Spleen (tissue), 11 donors: ENCODE measurements at regions not wholly inside any gene's neighbourhood (a gene's known extent, or its start where the extent isn't known, plus 50 kb on each side); places are given as distances from the start of the nearest gene placed in this dataset.

Experiments
- DNase-seq: peaks from one replicate; pipeline ENCODE4 v3.0.0-alpha.2; 2020
- H3K27ac ChIP-seq, 8 donors: fragments of 200-600 bp; sonication (generic) in 7 of 8; 1 replicate in 4 of 8; 2 replicates in 4 of 8; pipeline versions ENCODE4 v1.5.0 to v1.8.0; 2016 to 2021; ENCODE audit warnings: inconsistent platforms in 4 of 8, mild to moderate bottlenecking in 4 of 8, moderate library complexity in 1 of 8
- H3K27me3 ChIP-seq, 7 donors: fragments of 200-600 bp; sonication (generic) in 6 of 7; replicated peaks in 1 of 7; 1 replicate in 4 of 7; 2 replicates in 3 of 7; pipeline versions ENCODE4 v1.5.0 to v1.8.0; 2016 to 2021; ENCODE audit warnings: inconsistent platforms in 3 of 7, mild to moderate bottlenecking in 1 of 7
- H3K36me3 ChIP-seq, 6 donors: fragments of 200-600 bp; sonication (generic) in 5 of 6; 1 replicate in 4 of 6; 2 replicates in 2 of 6; pipeline versions ENCODE4 v1.5.0 to v1.8.0; 2016 to 2021; ENCODE audit warnings: inconsistent platforms in 2 of 6
- H3K4me1 ChIP-seq, 6 donors: fragments of 200-600 bp; sonication (generic) in 5 of 6; 1 replicate in 3 of 6; 2 replicates in 3 of 6; pipeline versions ENCODE4 v1.5.0 to v1.8.0; 2016 to 2021; ENCODE audit warnings: inconsistent platforms in 3 of 6
- H3K4me3 ChIP-seq, 8 donors: fragments of 200-600 bp; sonication (generic) in 7 of 8; 1 replicate in 4 of 8; 2 replicates in 4 of 8; pipeline versions ENCODE4 v1.5.0 to v1.8.0; 2016 to 2021; ENCODE audit warnings: inconsistent platforms in 4 of 8, mild to moderate bottlenecking in 4 of 8, moderate library complexity in 2 of 8
- H3K9me3 ChIP-seq, 8 donors: fragments of 200-600 bp; sonication (generic) in 7 of 8; 1 replicate in 4 of 8; 2 replicates in 4 of 8; pipeline versions ENCODE4 v1.5.0 to v1.8.0; 2016 to 2021; ENCODE audit warnings: inconsistent platforms in 4 of 8
- POLR2A ChIP-seq, 3 donors: fragments of 450-650 bp; IDR thresholded peaks; one replicate each; pipeline ENCODE4 v1.5.1; 2017; ENCODE audit warnings: antibody characterized with exemption in 3 of 3, mild to moderate bottlenecking in 1 of 3
- POLR2AphosphoS5 ChIP-seq, 3 donors: sonication (generic); formaldehyde crosslinking; IDR thresholded peaks; one replicate each; pipeline ENCODE4 v1.5.1; 2017; ENCODE audit warnings: antibody characterized with exemption in 3 of 3
- WGBS, 5 donors: extraction: QIAGEN DNeasy Blood & Tissue Kit in 3 of 5; methylation state at CpG; one replicate each; pipeline versions ENCODE4 v1.1.5 to v1.1.7; 2013 to 2018; 5-methylcytosine and 5-hydroxymethylcytosine counted together
- intact Hi-C: fragments of 100-400 bp; cut with DNase I; formaldehyde crosslinking; loops from one replicate; pipeline ENCODE4 v1.15.0; 2023; ENCODE audit warnings: low total_unique reads
- TF ChIP-seq, protein P1 (sequence below), 11 experiments: fragments of 200-600 bp in 7 of 11; fragments of 450-650 bp in 4 of 11; sonication (generic) in 4 of 11; IDR thresholded peaks in 8 of 11; conservative IDR thresholded peaks in 3 of 11; 1 replicate in 7 of 11; 2 replicates in 4 of 11; pipeline versions ENCODE4 v1.4.0 to v1.8.0; 2016 to 2021; ENCODE audit warnings: antibody characterized with exemption in 11 of 11, inconsistent platforms in 4 of 11, mild to moderate bottlenecking in 1 of 11
- donor health status: healthy with polysubstance abuse.
- donor health status: DM: no; HTN: no; CAD: no; lungs with moderate emphysema.
- donor health status: DM: no; HTN: no; CAD: no.
- donor health status: Bipolar disorder and iron deficiency.
- donor health status: healthy.
- donor health status: DM: no; HTN: no; CAD: no.
- donor health status: DM: yes; HTN: yes; CAD: no.

DNA sequence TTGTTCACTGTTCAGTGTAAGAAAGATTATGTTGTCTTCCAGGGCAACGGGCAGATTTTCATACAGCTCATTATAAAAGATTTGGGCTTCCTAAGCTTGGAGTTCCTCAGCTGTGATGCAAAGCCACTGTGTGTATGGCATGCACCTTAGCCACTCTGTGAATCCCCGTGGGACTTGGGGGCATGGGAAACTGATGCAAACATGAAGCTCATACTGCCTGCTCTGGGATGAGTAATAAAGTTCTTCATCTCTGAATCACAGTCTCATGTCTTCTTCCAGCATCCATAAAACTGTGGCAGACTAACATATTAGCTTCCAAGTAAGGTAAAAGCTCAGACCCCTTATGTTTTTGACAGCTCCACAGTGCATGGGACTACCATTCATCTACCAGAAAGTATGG lies 154.3 kb upstream of the RORA start:
- Histone ChIP-seq H3K4me1 (no peaks in the 10 kb centered on the region), H3K4me3 (no peak overlapping the region), H3K9me3 (peaks cover 0 to 11% (median 0%) of the 10 kb centered on the region in 8 donors), H3K27ac (no peak overlapping the region), H3K36me3 (no peaks in the 10 kb centered on the region), H3K27me3 (peaks cover 0 to 5% (median 0%) of the 10 kb centered on the region in 7 donors)
- 78 to 96% (median 88%) methylated on average over 2 of the region's 2 CpGs for WGBS, 5 donors
- intact Hi-C loops, result no loop called here
- TF ChIP-seq POLR2A (IDR thresholded peaks at IDR 0.05) (no peak), POLR2AphosphoS5 (IDR thresholded peaks at IDR 0.05) (no peak)
- TF ChIP-seq, protein P1, sequence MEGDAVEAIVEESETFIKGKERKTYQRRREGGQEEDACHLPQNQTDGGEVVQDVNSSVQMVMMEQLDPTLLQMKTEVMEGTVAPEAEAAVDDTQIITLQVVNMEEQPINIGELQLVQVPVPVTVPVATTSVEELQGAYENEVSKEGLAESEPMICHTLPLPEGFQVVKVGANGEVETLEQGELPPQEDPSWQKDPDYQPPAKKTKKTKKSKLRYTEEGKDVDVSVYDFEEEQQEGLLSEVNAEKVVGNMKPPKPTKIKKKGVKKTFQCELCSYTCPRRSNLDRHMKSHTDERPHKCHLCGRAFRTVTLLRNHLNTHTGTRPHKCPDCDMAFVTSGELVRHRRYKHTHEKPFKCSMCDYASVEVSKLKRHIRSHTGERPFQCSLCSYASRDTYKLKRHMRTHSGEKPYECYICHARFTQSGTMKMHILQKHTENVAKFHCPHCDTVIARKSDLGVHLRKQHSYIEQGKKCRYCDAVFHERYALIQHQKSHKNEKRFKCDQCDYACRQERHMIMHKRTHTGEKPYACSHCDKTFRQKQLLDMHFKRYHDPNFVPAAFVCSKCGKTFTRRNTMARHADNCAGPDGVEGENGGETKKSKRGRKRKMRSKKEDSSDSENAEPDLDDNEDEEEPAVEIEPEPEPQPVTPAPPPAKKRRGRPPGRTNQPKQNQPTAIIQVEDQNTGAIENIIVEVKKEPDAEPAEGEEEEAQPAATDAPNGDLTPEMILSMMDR (IDR thresholded peaks at IDR 0.05 in 8 of 11, conservative IDR thresholded peaks at IDR 0.05 in 3 of 11), result no peak
- no peak for DNase-seq

DNA sequence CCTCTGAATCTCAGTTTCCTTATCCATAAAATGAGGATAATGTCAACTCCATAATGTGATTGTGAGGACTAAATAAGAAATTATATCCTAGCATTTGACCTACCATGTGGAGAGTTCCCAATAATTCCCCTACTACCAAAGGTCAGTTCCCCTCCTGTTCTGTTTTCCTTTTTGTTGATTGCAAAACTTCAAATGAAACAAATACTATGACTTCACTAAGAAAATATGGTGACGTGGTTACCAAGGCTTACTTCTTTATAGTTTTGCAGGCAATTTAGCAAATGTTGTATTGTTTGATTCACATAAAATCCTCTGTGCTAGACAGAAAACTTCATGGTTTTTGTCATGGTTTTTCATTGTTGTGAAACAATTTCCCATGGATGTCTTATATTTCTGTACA lies 153.8 kb upstream of the RORA start:
- Histone ChIP-seq H3K4me1 (no peaks in the 10 kb centered on the region), H3K27me3 (peaks cover 0 to 5% (median 0%) of the 10 kb centered on the region in 7 donors), H3K9me3 (peaks cover 0 to 10% (median 0%) of the 10 kb centered on the region in 8 donors), H3K4me3 (no peak overlapping the region), H3K27ac (no peak overlapping the region), H3K36me3 (no peaks in the 10 kb centered on the region)
- intact Hi-C loops, result no loop called here
- WGBS, 5 donors, result 75 to 89% (median 78%) methylated on average over 1 of the region's 1 CpG
- no peak for DNase-seq
- TF ChIP-seq POLR2AphosphoS5 (IDR thresholded peaks at IDR 0.05) (no peak), POLR2A (IDR thresholded peaks at IDR 0.05) (no peak)
- TF ChIP-seq, protein P1 (IDR thresholded peaks at IDR 0.05 in 8 of 11, conservative IDR thresholded peaks at IDR 0.05 in 3 of 11), result no peak

DNA sequence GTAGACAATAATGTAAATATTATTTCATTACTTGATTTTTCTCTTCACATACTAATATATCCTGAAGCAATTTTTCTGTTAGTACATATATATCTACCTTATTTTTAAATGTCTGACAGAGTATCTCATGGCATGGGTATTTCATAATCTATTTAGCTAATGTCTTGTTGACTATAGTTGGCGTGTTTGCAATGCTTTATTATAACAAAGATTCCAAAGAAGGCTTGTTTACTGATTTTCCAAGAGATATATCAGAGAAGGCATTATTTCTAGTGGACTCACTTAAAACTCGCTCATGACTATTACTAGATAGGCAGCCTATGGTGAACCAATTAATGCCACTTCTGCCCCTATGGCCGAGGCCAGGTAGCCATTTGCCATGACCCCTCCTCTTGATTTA lies 152.4 kb upstream of the RORA start:
- WGBS, 5 donors, result 73 to 92% (median 84%) methylated on average over 3 of the region's 3 CpGs
- Histone ChIP-seq H3K4me1 (no peaks in the 10 kb centered on the region), H3K36me3 (no peaks in the 10 kb centered on the region), H3K9me3 (no peaks in the 10 kb centered on the region), H3K27ac (no peak overlapping the region), H3K27me3 (peaks cover 0 to 5% (median 0%) of the 10 kb centered on the region in 7 donors), H3K4me3 (no peak overlapping the region)
- TF ChIP-seq, protein P1 (IDR thresholded peaks at IDR 0.05 in 8 of 11, conservative IDR thresholded peaks at IDR 0.05 in 3 of 11), result no peak
- TF ChIP-seq POLR2A (IDR thresholded peaks at IDR 0.05) (no peak), POLR2AphosphoS5 (IDR thresholded peaks at IDR 0.05) (no peak)
- no peak for DNase-seq
- intact Hi-C loops, result no loop called here

DNA sequence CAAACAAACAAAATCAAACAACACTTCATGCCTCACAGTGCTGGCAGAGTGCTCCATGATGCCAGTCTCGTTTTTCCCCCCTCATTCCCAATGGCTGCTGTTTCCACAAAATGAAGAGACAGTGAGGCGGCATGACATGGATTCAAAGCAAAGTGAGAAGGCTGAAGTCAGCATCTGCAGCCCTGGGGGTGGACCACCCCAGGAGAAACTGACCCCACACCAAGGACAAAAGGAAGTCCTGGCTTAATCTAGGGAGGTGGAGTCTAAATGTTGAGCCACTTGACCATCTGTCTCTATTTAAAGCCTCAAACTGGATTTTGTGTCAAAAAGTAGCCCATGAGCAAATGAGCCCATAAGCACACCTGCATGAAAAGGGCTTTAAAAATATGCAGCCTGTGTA lies 151.2 kb upstream of the RORA start:
- Histone ChIP-seq H3K4me1 (no peaks in the 10 kb centered on the region), H3K9me3 (no peaks in the 10 kb centered on the region), H3K36me3 (no peaks in the 10 kb centered on the region), H3K27me3 (no peaks in the 10 kb centered on the region), H3K4me3 (no peak overlapping the region), H3K27ac (no peak overlapping the region)
- intact Hi-C loops, result no loop called here
- TF ChIP-seq, protein P1 (IDR thresholded peaks at IDR 0.05 in 8 of 11, conservative IDR thresholded peaks at IDR 0.05 in 3 of 11), result no peak
- no peak for TF ChIP-seq POLR2AphosphoS5 (IDR thresholded peaks at IDR 0.05)
- no peak for TF ChIP-seq POLR2A (IDR thresholded peaks at IDR 0.05)
- DNase-seq, result no peak
- WGBS, 5 donors, result 67 to 76% (median 68%) methylated on average over 2 of the region's 2 CpGs
